Non-pigmented ciliary epithelial cell (primary cell): ENCODE measurements at regions not wholly inside any gene's neighbourhood (a gene's known extent, or its start where the extent isn't known, plus 50 kb on each side); places are given as distances from the start of the nearest gene placed in this dataset.

Experiments
- DNase-seq: peaks from one replicate; pipeline ENCODE4 v3.0.0-alpha.2; 2010; ENCODE audit warnings: low read depth

DNA sequence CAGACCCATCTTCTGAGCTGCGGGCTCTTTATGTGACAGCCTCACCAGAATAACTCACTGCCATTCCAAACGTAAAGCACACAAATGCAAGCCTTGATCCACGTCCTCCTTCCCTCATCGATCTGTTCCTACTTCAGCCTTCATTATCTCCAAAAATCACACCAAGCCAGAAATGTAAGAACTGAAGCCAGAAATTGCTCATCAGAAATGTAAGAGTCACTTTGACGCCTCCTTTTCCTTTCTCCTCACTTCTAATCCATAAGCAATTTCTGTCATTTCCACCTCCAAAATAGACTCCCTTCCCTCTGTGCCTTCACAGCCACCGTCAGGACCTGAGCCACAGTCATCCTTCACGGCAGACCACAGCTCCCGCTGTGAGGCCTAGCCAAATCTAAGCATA is 387.3 kb upstream of the B3GAT1 start:
- no peak for DNase-seq

DNA sequence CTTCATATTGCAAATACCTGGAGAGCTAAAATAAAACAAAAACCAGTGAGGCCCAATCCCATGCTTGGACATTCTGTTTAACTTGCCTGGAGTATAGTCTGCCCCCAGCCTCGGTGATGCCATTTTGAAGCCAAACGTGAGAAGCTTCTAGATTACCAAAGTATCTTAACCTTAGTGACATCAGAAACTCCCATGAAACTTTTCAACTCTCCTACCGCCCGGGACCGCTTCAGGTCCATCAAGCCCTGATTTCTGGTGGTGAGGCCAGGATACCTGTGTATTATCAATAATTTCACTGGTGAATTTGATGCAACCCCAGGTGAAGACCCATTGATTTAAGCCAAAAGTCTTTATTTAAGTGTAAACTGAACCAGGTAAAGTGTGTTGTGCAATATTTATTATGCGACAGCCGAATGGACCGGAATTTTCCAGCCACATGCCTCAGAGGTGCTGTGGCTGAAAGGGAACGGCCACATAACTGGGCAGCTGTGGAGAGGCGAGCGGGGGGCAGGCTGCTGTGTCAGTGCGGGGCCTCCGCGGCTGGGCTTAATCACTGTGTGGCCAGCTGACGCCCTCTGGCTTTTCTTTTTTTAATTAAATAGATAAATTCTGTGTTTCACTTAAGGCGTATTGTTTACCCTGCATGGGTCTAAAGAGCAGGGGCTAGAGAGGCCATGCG is 385.5 kb upstream of the B3GAT1 start:
- no peak for DNase-seq

- no peak for DNase-seq
Observed at GRCh38 chr11:134795017-134795416, 383.0 kb upstream of the B3GAT1 start.

GRCh38 chr11:134794192-134794591 is 382.1 kb upstream of the B3GAT1 start:
- no peak for DNase-seq

GRCh38 chr11:134792677-134793076 is 380.6 kb upstream of the B3GAT1 start:
- DNase-seq, result no peak

- DNase-seq, result no peak
Observed at GRCh38 chr11:134792044-134792443, 380.0 kb upstream of the B3GAT1 start.

GRCh38 chr11:134791102-134791501 is 379.1 kb upstream of the B3GAT1 start:
- no peak for DNase-seq

- no peak for DNase-seq
Observed at GRCh38 chr11:134789104-134789503, 377.1 kb upstream of the B3GAT1 start.

DNA sequence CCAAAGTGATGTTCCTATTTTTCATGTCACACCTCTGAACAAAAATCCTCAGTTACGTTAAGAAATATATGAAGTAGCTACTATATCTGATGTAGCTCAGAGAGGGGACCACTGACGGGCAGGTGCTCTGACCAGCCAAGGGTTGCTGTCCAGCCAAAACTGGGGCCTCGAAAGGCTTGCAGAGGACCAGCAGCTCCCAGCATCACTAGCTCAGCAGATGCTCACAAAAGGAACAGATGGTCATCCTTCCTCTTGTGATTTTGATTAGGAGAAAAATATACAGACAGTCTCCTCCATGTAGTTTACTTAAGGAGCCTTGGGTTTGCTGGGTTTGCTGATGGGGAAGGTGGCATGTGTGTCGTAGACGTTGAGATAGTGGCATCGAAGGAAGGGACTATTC is 374.6 kb upstream of the B3GAT1 start:
- DNase-seq, result no peak

- no peak for DNase-seq
Observed at GRCh38 chr11:134785660-134786284, 373.7 kb upstream of the B3GAT1 start.

DNA sequence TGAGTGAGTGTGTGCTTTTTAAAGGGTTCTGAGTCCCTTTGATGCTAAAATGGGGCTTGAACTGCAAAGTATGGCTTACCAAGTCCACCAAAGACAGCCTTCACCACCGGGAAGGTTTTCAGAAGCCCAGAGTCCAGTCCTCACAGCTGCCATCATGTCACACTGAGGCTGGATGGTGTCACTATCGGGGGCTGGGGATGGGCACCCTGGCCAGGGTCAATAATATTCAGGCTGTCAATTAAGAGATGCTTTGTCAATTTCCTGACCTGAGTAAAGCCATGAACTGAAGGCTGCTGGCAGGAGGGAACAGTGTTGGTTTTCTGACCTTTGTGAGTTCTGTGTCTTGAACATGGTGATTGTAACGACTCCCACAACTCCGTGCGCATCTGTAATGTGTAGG is 373.0 kb upstream of the B3GAT1 start:
- no peak for DNase-seq

DNA sequence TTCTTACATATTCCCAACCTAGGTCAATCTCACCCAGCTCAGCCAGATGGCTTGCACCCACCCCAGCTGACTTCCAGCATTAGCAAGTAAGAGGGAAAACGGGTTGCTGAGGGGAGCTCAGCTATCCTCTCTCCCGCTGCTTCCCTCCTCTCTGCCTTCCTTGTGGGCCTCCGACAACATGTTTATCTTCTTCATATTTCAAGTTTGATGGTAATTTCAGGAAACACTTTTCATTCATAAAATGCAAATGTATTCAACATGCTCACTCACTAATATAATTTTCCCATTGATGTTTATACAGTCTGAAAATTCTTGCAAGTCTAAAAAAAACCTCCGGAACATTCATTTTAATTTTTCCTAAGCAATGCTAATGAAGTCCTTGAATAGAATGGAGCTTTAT is 372.5 kb upstream of the B3GAT1 start:
- no peak for DNase-seq

- DNase-seq, result no peak
Observed at GRCh38 chr11:134784046-134784445, 372.0 kb upstream of the B3GAT1 start.

DNA sequence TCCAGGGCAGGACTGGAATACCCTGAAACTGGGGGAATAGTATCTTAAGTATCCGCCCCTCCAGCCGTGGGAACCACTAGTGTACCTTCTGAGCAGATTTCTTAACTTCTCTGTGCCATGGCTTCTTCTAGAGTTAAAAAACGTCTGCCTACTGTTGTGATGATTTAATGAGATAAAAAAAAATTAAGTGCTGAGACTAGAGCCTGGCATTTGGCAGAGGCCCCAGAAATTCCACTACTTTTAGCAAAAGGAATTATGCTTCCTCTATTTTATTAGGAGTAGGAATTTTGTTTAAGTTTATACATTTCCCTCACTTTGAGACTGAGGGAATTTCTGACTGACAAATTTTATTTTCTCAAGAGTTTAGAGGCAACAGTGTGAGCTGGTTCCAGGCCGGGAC is 371.2 kb upstream of the B3GAT1 start:
- DNase-seq, result no peak

- DNase-seq, result no peak
Observed at GRCh38 chr11:134781380-134781866, 369.4 kb upstream of the B3GAT1 start.

DNA sequence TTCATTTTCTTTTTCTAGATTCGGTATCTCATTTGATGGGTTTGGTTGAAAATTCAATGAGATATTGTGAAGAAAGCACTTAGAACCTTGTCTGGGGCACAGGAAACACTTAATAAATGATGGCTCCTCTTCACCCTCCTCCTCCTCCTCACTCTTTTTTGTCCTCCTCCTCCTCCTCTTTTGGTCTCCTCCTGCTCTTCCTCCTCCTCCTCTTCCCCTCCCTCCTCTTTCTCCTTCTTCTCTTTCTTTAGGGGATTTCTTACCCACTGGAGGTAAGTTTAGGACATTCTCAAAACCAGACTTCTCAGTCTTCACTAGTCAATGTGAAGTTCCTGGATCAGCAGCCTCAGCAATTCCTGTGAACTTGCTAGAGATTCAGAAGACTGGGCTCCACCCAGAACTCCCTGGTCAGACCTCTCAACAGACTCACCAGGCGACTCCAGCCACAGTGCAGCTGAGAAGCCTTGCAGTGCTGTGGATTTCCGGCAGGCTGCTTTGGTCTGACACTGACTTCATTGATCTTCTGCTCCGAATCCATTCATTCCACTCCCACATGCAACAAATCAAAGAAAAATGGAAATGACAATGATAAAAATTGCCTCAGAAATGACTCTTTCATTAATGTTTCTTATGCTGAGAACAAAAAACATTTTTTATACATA is 368.6 kb upstream of the B3GAT1 start:
- DNase-seq, result no peak

DNA sequence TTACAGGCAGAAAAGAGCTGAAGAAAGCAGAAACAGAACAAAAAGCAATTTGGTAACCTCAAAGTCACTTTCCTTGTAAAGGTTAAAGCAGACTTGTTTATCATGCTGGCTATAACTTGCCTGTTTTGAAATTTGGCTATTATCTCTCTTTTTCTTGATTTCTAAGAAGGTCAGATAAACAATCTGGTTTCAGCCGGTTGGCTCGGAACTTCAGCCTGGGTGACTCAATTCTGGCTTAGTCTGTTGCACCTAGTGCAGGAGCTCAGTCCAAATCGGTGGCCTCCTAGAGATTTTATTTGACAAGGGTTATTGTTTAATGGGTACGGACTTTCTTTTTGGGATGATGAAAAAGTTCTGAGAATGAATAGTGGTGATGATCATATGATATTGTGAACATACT is 367.1 kb upstream of the B3GAT1 start:
- DNase-seq, result no peak

DNA sequence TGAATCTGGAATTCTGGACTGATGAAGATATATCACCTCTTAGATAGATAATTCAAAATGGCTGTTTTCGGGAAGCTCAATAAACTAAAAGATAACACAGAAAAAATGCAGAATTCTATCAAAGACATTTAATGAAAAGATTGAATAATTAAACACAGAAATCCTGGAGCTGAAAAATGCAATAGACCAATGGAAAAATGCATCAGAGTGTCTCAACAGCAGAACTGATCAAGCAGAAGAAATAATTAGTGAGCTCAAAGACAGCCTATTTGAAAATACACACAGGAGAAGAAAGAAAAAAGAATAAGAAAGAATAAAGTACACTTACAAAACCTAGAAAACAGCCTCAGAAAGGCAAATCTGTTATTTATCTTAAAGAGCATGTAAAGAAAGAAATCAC is 356.4 kb upstream of the B3GAT1 start:
- no peak for DNase-seq

DNA sequence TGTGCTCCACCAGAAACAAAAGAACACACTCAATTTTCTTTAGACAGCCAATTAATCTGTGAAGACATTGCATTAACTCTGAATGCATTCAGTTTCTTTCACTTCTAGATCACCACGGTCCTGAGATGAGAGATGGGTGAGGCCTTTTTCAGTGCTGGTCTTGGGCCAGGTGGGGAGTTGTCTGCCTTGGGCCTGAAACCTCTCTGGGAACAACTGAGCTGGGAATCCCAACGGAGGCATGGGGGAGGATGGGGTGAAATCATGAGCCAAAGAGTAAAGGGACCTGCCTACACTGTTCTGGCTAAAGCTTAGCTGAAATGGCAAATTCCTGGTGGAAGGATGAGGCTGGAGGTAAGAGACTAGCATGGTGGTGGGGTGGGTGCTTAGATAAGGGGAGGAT is 353.5 kb upstream of the B3GAT1 start:
- no peak for DNase-seq

GRCh38 chr11:134764966-134765365 is 352.9 kb upstream of the B3GAT1 start:
- no peak for DNase-seq

DNA sequence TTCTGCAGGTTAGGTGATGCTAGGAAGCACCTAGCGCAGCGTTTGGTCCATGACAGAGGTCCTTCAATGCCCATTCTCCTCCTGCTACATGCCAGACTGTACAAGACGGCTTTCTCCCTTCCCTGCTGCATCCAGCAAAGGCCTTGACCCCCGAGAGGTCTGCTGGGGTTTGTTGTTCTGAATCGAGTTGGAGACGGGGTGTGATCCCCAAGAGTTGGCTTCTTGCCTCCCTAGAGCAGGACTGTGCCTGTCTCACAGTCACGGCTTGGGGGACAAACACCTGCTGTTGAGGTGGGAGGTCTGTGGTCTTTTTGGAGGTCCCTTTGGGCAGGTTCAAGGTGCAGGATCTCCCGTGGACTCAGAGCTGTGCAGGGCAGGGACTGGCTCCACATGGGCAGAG is 352.3 kb upstream of the B3GAT1 start:
- DNase-seq, result no peak

GRCh38 chr11:134763030-134763388 is 351.0 kb upstream of the B3GAT1 start:
- no peak for DNase-seq

- DNase-seq, result no peak
Observed at GRCh38 chr11:134762248-134763029, 350.4 kb upstream of the B3GAT1 start.
